Muscle layer of colon (tissue), 2 donors: ENCODE measurements at regions not wholly inside any gene's neighbourhood (a gene's known extent, or its start where the extent isn't known, plus 50 kb on each side); places are given as distances from the start of the nearest gene placed in this dataset.
"Not testable (repeated sequence)": the region's sequence is repeated elsewhere in the genome, so short reads cannot be mapped to it uniquely, and the experiment has no call there.

Experiments
- H3K27ac ChIP-seq: one replicate; pipeline ENCODE4 v1.7.0; 2013; ENCODE audit warnings: low read depth, mild to moderate bottlenecking, low read length, moderate library complexity
- H3K27me3 ChIP-seq, 2 donors: one replicate each; pipeline ENCODE4 v1.7.0; 2013; ENCODE audit warnings: low read length in 2 of 2, mild to moderate bottlenecking in 2 of 2; ENCODE audit not compliant: insufficient read depth in 2 of 2, control insufficient read depth in 1 of 2
- H3K36me3 ChIP-seq: one replicate; pipeline ENCODE4 v1.7.0; 2013; ENCODE audit warnings: mild to moderate bottlenecking, low read length; ENCODE audit not compliant: insufficient read depth
- H3K4me1 ChIP-seq: one replicate; pipeline ENCODE4 v1.7.0; 2013; ENCODE audit warnings: mild to moderate bottlenecking, low read length; ENCODE audit not compliant: insufficient read depth
- H3K4me3 ChIP-seq, 2 donors: one replicate each; pipeline ENCODE4 v1.7.0; 2013; ENCODE audit warnings: low read length in 2 of 2, low read depth in 1 of 2, mild to moderate bottlenecking in 1 of 2, moderate library complexity in 1 of 2
- H3K9ac ChIP-seq: one replicate; pipeline ENCODE4 v1.7.0; 2013; ENCODE audit warnings: low read length
- H3K9me3 ChIP-seq: one replicate; pipeline ENCODE4 v1.7.0; 2013; ENCODE audit warnings: mild to moderate bottlenecking, low read length
- donor health status: abdominal sarcoma.
- donor health status: Adenocarcinoma of cecum.

- Histone ChIP-seq H3K36me3 (no peaks in the 10 kb centered on the region), H3K4me3 (no peak overlapping the region), H3K4me1 (no peaks in the 10 kb centered on the region), H3K27me3 (peaks cover 0 to 8% of the 10 kb centered on the region in 2 donors), H3K27ac (no peak overlapping the region), H3K9ac (no peak overlapping the region), H3K9me3 (no peaks in the 10 kb centered on the region)
These were observed 127.2 kb upstream of the SYT13 start for GRCh38 chr11:45413156-45413858.

GRCh38 chr11:45412521-45412920, 126.4 kb upstream of the SYT13 start:
- Histone ChIP-seq H3K27ac (no peak overlapping the region), H3K36me3 (no peaks in the 10 kb centered on the region), H3K9me3 (no peaks in the 10 kb centered on the region), H3K4me3 (no peak overlapping the region), H3K27me3 (peaks cover 0 to 8% of the 10 kb centered on the region in 2 donors), H3K4me1 (no peaks in the 10 kb centered on the region), H3K9ac (no peak overlapping the region)

- Histone ChIP-seq H3K27me3 (peaks cover 0 to 8% of the 10 kb centered on the region in 2 donors), H3K9me3 (no peaks in the 10 kb centered on the region), H3K4me1 (no peaks in the 10 kb centered on the region), H3K36me3 (no peaks in the 10 kb centered on the region), H3K4me3 (no peak overlapping the region), H3K27ac (no peak overlapping the region), H3K9ac (no peak overlapping the region)
These were observed 125.9 kb upstream of the SYT13 start for GRCh38 chr11:45412051-45412471.

- Histone ChIP-seq H3K9me3 (no peaks in the 10 kb centered on the region), H3K36me3 (no peaks in the 10 kb centered on the region), H3K27me3 (peaks cover 0 to 8% of the 10 kb centered on the region in 2 donors), H3K9ac (no peak overlapping the region), H3K4me1 (no peaks in the 10 kb centered on the region), H3K27ac (no peak overlapping the region), H3K4me3 (no peak overlapping the region)
These were observed 125.2 kb upstream of the SYT13 start for GRCh38 chr11:45411228-45411946.

- H3K27ac ChIP-seq = no peak overlapping the region
- H3K9me3 ChIP-seq = no peaks in the 10 kb centered on the region
- no peak overlapping the region for H3K9ac ChIP-seq
- peaks cover 0 to 8% of the 10 kb centered on the region in 2 donors for H3K27me3 ChIP-seq
- no peaks in the 10 kb centered on the region for H3K4me1 ChIP-seq
- H3K36me3 ChIP-seq = no peaks in the 10 kb centered on the region
- no peak overlapping the region for H3K4me3 ChIP-seq
These were observed 124.5 kb upstream of the SYT13 start for GRCh38 chr11:45410391-45411227.

GRCh38 chr11:45409587-45409986, 123.4 kb upstream of the SYT13 start:
- Histone ChIP-seq H3K9ac (no peak overlapping the region), H3K9me3 (no peaks in the 10 kb centered on the region), H3K27ac (no peak overlapping the region), H3K27me3 (peaks cover 0 to 8% of the 10 kb centered on the region in 2 donors), H3K36me3 (no peaks in the 10 kb centered on the region), H3K4me3 (no peak overlapping the region), H3K4me1 (no peaks in the 10 kb centered on the region)

GRCh38 chr11:45407226-45407625, 121.1 kb upstream of the SYT13 start:
- Histone ChIP-seq H3K27ac (no peak overlapping the region), H3K9ac (no peak overlapping the region), H3K9me3 (no peaks in the 10 kb centered on the region), H3K4me3 (no peak overlapping the region), H3K4me1 (no peaks in the 10 kb centered on the region), H3K27me3 (peaks cover 0 to 8% of the 10 kb centered on the region in 2 donors), H3K36me3 (no peaks in the 10 kb centered on the region)

- no peak overlapping the region for H3K4me3 ChIP-seq
- H3K9me3 ChIP-seq = no peaks in the 10 kb centered on the region
- no peaks in the 10 kb centered on the region for H3K4me1 ChIP-seq
- H3K27me3 ChIP-seq = peaks cover 0 to 4% of the 10 kb centered on the region in 2 donors
- H3K9ac ChIP-seq = no peak overlapping the region
- H3K27ac ChIP-seq = no peak overlapping the region
- no peaks in the 10 kb centered on the region for H3K36me3 ChIP-seq
These were observed 120.0 kb upstream of the SYT13 start for GRCh38 chr11:45405916-45406670.

GRCh38 chr11:45403521-45403920, 117.4 kb upstream of the SYT13 start:
- H3K27me3 ChIP-seq, H3K9ac ChIP-seq, H3K4me1 ChIP-seq, H3K36me3 ChIP-seq, H3K27ac ChIP-seq, H3K9me3 ChIP-seq, H3K4me3 ChIP-seq: not testable (repeated sequence)

GRCh38 chr11:45402049-45402630, 116.0 kb upstream of the SYT13 start:
- Histone ChIP-seq H3K9ac (no peak overlapping the region), H3K9me3 (no peaks in the 10 kb centered on the region), H3K4me3 (no peak overlapping the region), H3K27ac (no peak overlapping the region), H3K27me3 (peaks cover 0 to 4% of the 10 kb centered on the region in 2 donors), H3K4me1 (no peaks in the 10 kb centered on the region), H3K36me3 (no peaks in the 10 kb centered on the region)
